Endometrium (tissue), 2 donors: ENCODE measurements at regions not wholly inside any gene's neighbourhood (a gene's known extent, or its start where the extent isn't known, plus 50 kb on each side); places are given as distances from the start of the nearest gene placed in this dataset.
"Not testable (repeated sequence)": the region's sequence is repeated elsewhere in the genome, so short reads cannot be mapped to it uniquely, and the experiment has no call there.

ENCODE experiments used
- FAIRE-seq: peaks from 2 replicates; lab custom pipeline; 2012; peaks lifted over from hg19 to GRCh38; lab: Jason Lieb, UNC
- donor health status: control.
- donor health status: control.

DNA sequence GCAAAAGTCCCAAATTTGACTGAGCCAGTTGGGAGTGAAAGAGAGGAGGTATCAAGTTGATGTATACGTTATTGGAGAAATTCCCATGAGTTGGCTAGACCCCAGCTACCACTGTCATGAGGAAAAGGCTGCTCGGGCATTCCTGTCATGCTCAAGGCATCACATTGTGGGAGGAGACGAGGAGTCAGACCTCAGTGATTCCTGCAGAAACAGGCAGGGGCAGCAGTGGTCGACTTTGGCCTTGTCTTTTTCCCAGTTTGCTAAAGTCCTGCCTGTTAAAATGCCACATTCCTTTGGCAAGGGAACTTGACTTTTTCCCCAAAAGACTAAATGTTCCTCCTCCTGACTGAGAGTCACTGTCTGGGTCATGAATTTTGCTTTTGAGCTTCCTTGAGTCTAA, 295.5 kb upstream of the HS3ST5 start:
- FAIRE-seq = no peak

- FAIRE-seq = no peak
Measured at GRCh38 chr6:114634016-114634415, 291.2 kb upstream of the HS3ST5 start.

DNA sequence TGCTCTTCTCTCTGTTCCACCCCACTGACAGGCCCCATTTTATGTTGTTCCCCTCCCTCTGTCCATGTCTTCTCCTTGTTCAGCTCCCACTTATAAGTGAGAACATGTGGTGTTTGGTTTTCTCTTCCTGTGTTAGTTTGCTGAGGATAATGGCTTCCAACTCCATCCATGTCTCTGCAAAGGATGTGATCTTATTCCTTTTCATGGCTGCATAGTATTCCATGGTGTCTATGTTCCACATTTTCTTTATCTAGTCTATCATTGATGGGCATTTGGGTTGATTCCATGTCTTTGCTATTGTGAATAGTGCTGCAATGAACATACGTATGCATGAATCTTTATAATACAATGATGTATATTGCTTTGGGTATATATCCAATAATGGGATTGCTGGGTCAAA, 283.4 kb upstream of the HS3ST5 start:
- not testable (repeated sequence) for FAIRE-seq

- FAIRE-seq = no peak
Measured at GRCh38 chr6:114619621-114620200, 276.9 kb upstream of the HS3ST5 start.

- no peak for FAIRE-seq
Measured at GRCh38 chr6:114611696-114612095, 268.9 kb upstream of the HS3ST5 start.

GRCh38 chr6:114608091-114608490, 265.3 kb upstream of the HS3ST5 start:
- FAIRE-seq = no peak

DNA sequence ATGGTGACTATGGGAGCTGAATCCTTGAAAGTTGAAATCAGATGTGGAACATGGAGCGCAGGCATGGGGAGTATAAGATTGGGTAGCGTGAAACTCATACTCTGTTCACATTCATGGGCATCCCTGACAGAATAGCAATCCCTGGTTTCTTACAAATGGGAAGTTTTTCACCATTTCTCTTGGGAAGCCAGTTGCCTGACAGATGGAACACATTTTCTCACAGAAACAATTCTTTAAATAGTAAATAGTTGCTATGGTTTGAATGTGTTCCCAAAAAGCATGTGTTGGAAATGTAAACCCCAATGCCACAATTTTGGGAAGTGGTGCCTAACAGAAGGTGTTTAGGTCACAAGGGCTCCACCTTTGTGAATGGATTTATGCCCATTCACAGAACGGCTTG, 262.8 kb upstream of the HS3ST5 start:
- no peak for FAIRE-seq

DNA sequence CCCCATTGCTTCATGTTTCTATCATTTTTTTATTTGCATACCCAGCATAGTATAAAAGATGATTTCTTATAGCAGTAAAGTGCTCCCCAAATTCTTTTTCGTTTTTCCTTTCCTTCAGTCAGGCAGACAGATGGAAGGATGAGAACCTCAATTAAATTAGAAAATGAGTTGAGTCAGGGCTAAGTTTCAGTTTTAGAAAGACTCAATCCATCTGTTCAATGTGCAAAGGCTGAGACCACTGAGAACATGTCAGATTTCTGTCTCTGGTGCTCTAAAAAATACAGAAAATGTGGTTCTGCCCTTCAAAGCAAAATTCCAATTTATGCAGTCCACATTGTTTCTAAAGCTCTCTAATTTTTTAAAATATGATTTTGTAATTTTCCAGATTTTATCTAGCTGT, 257.6 kb upstream of the HS3ST5 start:
- FAIRE-seq = no peak

- FAIRE-seq = no peak
Measured at GRCh38 chr6:114595591-114595990, 252.8 kb upstream of the HS3ST5 start.

GRCh38 chr6:114595186-114595585, 252.4 kb upstream of the HS3ST5 start:
- FAIRE-seq = no peak

- no peak for FAIRE-seq
Measured at GRCh38 chr6:114592506-114592905, 249.7 kb upstream of the HS3ST5 start.

DNA sequence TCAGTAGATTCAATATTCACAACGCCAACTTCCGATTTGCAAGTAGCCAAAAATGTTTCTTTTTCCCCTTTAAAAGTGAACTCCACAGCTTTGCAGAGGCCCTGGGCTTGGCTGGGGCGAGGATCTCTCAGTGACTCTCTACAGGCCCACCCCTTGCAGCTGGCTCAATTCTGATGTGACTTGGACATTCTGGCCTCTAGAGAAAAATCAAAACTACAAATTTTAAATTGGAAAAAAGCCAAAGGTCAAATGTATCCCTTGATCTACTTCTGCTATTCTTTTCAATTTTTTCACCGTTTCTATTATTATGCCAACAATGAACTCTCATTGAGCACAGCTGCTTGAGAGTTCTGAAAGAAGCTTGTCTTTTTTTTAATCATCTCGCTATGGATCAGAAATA, 245.9 kb upstream of the HS3ST5 start:
- FAIRE-seq = no peak

- no peak for FAIRE-seq
Measured at GRCh38 chr6:114586298-114586697, 243.5 kb upstream of the HS3ST5 start.

DNA sequence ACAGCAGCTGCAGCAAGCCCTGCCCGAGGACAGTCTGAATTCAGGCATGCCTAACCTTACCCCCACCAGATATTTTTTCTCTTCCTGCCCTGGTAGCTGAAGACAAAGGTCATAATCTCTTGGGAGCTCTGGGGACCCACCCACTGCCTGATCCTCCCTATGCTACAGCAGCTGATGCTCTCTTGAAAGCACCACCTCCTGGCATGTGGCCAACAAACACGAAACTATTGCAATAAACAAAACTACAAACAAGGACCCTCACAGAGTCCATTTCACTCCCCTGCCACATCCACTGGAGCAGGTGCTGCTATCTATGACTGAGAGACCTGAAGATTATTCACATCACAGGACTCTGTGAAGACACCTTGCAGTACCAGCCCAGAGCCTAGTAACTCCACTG, 238.5 kb upstream of the HS3ST5 start:
- FAIRE-seq = no peak

- FAIRE-seq = no peak
Measured at GRCh38 chr6:114580882-114581281, 238.1 kb upstream of the HS3ST5 start.

GRCh38 chr6:114579486-114579885, 236.7 kb upstream of the HS3ST5 start:
- no peak for FAIRE-seq

GRCh38 chr6:114577109-114577508, 234.3 kb upstream of the HS3ST5 start:
- FAIRE-seq = no peak

DNA sequence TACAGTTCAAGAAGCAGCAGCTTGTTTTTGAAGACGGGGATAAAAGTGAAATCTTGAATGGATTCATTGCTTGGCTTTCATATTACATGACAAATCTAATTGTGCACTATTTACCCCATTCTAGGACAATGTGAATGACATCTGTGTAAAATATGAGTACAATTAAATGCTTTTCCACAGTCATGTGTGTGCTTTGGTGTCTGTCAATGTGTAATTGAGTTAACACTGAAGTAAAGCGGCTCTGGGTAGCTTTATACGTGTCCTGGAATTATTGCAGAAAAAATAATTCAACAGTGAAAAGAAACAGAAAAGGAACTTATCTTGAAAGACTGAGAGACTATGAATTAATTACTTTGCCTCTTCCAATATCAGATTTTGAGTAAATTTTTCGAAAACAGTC, 233.5 kb upstream of the HS3ST5 start:
- FAIRE-seq = no peak

DNA sequence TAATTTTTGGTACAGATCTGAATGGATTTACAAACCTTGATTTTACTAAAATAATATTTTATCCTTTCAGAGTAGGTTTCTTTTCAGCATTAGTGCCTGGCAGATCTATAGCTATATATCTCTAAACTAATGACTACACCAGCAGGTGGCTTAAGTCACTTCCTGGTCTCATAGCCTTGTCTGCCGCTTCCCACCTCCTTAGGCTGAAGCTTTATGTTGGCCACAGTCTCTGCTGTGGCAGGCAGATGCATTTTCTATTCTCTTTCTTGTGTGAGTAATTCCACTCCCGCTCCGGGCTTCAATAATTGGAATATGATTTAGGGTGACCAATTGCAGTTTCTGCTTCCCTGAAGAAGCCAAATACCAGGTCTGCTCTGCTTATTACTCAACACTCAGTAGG, 226.8 kb upstream of the HS3ST5 start:
- FAIRE-seq = no peak

- no peak for FAIRE-seq
Measured at GRCh38 chr6:114564302-114564933, 221.6 kb upstream of the HS3ST5 start.

GRCh38 chr6:114559419-114559818, 216.6 kb upstream of the HS3ST5 start:
- FAIRE-seq = no peak

- FAIRE-seq = no peak
Measured at GRCh38 chr6:114558153-114558552, 215.3 kb upstream of the HS3ST5 start.

GRCh38 chr6:114556846-114557488, 214.1 kb upstream of the HS3ST5 start:
- no peak for FAIRE-seq

DNA sequence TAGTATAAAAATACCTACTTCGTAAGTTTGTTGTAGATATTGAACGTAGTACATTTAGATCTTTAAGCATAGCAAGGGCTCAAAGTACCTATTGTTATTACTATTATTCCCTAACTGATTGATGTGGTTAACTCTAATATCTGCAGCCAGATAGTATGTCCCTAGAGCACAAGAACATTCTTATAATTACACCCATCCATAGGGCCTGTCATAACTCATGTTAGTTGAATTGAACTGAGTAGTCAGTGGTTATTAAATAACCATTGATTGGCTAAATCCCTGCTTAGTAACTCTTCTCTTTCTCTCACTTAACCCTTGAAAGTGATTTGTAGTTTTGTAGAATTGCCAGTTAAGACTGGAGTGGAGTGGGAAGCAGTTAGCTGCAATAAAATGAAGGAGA, 207.5 kb upstream of the HS3ST5 start:
- no peak for FAIRE-seq
